HG02885 (cell line): ENCODE measurements at regions not wholly inside any gene's neighbourhood (a gene's known extent, or its start where the extent isn't known, plus 50 kb on each side); places are given as distances from the start of the nearest gene placed in this dataset.
"Not testable (repeated sequence)": the region's sequence is repeated elsewhere in the genome, so short reads cannot be mapped to it uniquely, and the experiment has no call there.

ENCODE experiments used
- ATAC-seq: cut with Tn5 transposase; IDR thresholded peaks from one replicate; pipeline ENCODE4 v1.9.1; 2021; ENCODE audit warnings: mild to moderate bottlenecking; ENCODE audit not compliant: unreplicated experiment, poor library complexity

- ATAC-seq, result peak; percentile 83
Observed at GRCh38 chr9:90189306-90189705, 453.3 kb downstream of the DIRAS2 start.

GRCh38 chr9:90192465-90192864 is 450.2 kb downstream of the DIRAS2 start:
- ATAC-seq, result not testable (repeated sequence)

- ATAC-seq, result no peak
Observed at GRCh38 chr9:90198956-90199355, 443.7 kb downstream of the DIRAS2 start.

- ATAC-seq, result no peak
Observed at GRCh38 chr9:90201766-90202165, 440.9 kb downstream of the DIRAS2 start.

- ATAC-seq, result no peak
Observed at GRCh38 chr9:90204128-90204831, 438.3 kb downstream of the DIRAS2 start.

- not testable (repeated sequence) for ATAC-seq
Observed at GRCh38 chr9:90213045-90213444, 429.6 kb downstream of the DIRAS2 start.

GRCh38 chr9:90219548-90220118 is 423.0 kb downstream of the DIRAS2 start:
- no peak for ATAC-seq

GRCh38 chr9:90221899-90222298 is 420.7 kb downstream of the DIRAS2 start:
- ATAC-seq, result not testable (repeated sequence)

- not testable (repeated sequence) for ATAC-seq
Observed at GRCh38 chr9:90226839-90227338, 415.7 kb downstream of the DIRAS2 start.

GRCh38 chr9:90233081-90233480 is 409.5 kb downstream of the DIRAS2 start:
- ATAC-seq, result not testable (repeated sequence)

GRCh38 chr9:90240541-90240940 is 402.1 kb downstream of the DIRAS2 start:
- no peak for ATAC-seq

GRCh38 chr9:90245661-90246060 is 397.0 kb downstream of the DIRAS2 start:
- ATAC-seq, result no peak

- ATAC-seq, result no peak
Observed at GRCh38 chr9:90249094-90249493, 393.5 kb downstream of the DIRAS2 start.

GRCh38 chr9:90251316-90251715 is 391.3 kb downstream of the DIRAS2 start:
- no peak for ATAC-seq

- no peak for ATAC-seq
Observed at GRCh38 chr9:90256345-90256744, 386.3 kb downstream of the DIRAS2 start.

GRCh38 chr9:90259311-90260246 is 383.0 kb downstream of the DIRAS2 start:
- peak; percentile 60 for ATAC-seq

GRCh38 chr9:90261698-90262097 is 380.9 kb downstream of the DIRAS2 start:
- no peak for ATAC-seq

- no peak for ATAC-seq
Observed at GRCh38 chr9:90268613-90269012, 374.0 kb downstream of the DIRAS2 start.

GRCh38 chr9:90271707-90272106 is 370.9 kb downstream of the DIRAS2 start:
- no peak for ATAC-seq

GRCh38 chr9:90274725-90275124 is 367.9 kb downstream of the DIRAS2 start:
- ATAC-seq, result no peak

GRCh38 chr9:90285946-90286345 is 356.7 kb downstream of the DIRAS2 start:
- no peak for ATAC-seq
